ENCODE measurements at regions not wholly inside any gene's neighbourhood (a gene's known extent, or its start where the extent isn't known, plus 50 kb on each side); places are given as distances from the start of the nearest gene placed in this dataset.

GRCh38 chr15:38992930-38993329, 428.3 kb upstream of the RASGRP1 start:
- H3K9ac ChIP-seq (ENCODE audit: insufficient read depth, low read depth, low read length): no peak overlapping the region
- DNase-seq (ENCODE audit: low spot score) (no peak), FAIRE-seq (no peak), ATAC-seq (no peak)
- H3K4me1 ChIP-seq (ENCODE audit: insufficient read depth, low read length): no peaks in the 10 kb centered on the region; the same call in 1 of the 2 replicates
- no peak overlapping the region for H3K4me3 ChIP-seq (replicated peaks in 1 of 3; ENCODE audit: insufficient read depth in 1 of 3, low read depth in 2 of 3, low read length in 3 of 3)
- WGBS (ENCODE audit: low lambda C conversion rate): 13% methylated on average over 2 of the region's 2 CpGs
- H2AFZ ChIP-seq (ENCODE audit: low read length): no peak overlapping the region
- ChIA-PET CTCF (ENCODE audit: low intra/inter-chr PET ratio, low total read pairs) (no interaction called here), POLR2A (no interaction called here)
- no peaks in the 10 kb centered on the region for H3K36me3 ChIP-seq (replicated peaks in 1 of 2; ENCODE audit: control insufficient read depth in 1 of 2, insufficient read depth in 2 of 2, low read length in 2 of 2)
- TF ChIP-seq ZNF567 (CRISPR knock-in tag; IDR thresholded peaks at IDR 0.05; ENCODE audit: borderline replicate concordance): no peak
- TF ChIP-seq ZSCAN30 (CRISPR knock-in tag; IDR thresholded peaks at IDR 0.05): no peak
- no peak for TF ChIP-seq NFE2L1 (CRISPR knock-in tag; IDR thresholded peaks at IDR 0.05; ENCODE audit: borderline replicate concordance)
- TF ChIP-seq HNRNPUL1 (IDR thresholded peaks at IDR 0.05; ENCODE audit: low read depth, low read length): no peak
- no peak for TF ChIP-seq HOXA7 (CRISPR knock-in tag; IDR thresholded peaks at IDR 0.05)
- no peak for TF ChIP-seq MEIS1 (CRISPR knock-in tag; IDR thresholded peaks at IDR 0.05; ENCODE audit: borderline replicate concordance)
- TF ChIP-seq, protein P1, sequence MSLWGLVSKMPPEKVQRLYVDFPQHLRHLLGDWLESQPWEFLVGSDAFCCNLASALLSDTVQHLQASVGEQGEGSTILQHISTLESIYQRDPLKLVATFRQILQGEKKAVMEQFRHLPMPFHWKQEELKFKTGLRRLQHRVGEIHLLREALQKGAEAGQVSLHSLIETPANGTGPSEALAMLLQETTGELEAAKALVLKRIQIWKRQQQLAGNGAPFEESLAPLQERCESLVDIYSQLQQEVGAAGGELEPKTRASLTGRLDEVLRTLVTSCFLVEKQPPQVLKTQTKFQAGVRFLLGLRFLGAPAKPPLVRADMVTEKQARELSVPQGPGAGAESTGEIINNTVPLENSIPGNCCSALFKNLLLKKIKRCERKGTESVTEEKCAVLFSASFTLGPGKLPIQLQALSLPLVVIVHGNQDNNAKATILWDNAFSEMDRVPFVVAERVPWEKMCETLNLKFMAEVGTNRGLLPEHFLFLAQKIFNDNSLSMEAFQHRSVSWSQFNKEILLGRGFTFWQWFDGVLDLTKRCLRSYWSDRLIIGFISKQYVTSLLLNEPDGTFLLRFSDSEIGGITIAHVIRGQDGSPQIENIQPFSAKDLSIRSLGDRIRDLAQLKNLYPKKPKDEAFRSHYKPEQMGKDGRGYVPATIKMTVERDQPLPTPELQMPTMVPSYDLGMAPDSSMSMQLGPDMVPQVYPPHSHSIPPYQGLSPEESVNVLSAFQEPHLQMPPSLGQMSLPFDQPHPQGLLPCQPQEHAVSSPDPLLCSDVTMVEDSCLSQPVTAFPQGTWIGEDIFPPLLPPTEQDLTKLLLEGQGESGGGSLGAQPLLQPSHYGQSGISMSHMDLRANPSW (CRISPR knock-in tag; IDR thresholded peaks at IDR 0.05; ENCODE audit: borderline replicate concordance): no peak
- H3K79me2 ChIP-seq (ENCODE audit: insufficient read depth, low read length): no peaks in the 10 kb centered on the region
- intact Hi-C loops (cut with micrococcal nuclease; ENCODE audit: unreplicated experiment) (loop anchor here (5.0 kb wide), 1 partner anchor 286 kb away; no protein-coding TSS in a partner anchor), in situ Hi-C loops (cut with HindIII; ENCODE audit: extremely low pct_ligation_motif_present, low pct_unique_long_range_greater_than_20kb) (no loop called here)
- no peaks in the 10 kb centered on the region for H4K20me1 ChIP-seq (ENCODE audit: insufficient read depth, low read length)
- no peak overlapping the region for H3K4me2 ChIP-seq (ENCODE audit: low read depth, low read length)
- H3K9me3 ChIP-seq (ENCODE audit: low read length): no peaks in the 10 kb centered on the region
- H3K27me3 ChIP-seq (ENCODE audit: control insufficient read depth in 1 of 2, insufficient read depth in 2 of 2, low read length in 2 of 2): no peaks in the 10 kb centered on the region
- no TSS peak for BruUV-seq (replicated peaks)
- no peak overlapping the region for H3K27ac ChIP-seq (ENCODE audit: extremely low read length, insufficient read depth, low read length)
